Right lobe of liver (tissue), 4 donors: ENCODE measurements at regions not wholly inside any gene's neighbourhood (a gene's known extent, or its start where the extent isn't known, plus 50 kb on each side); places are given as distances from the start of the nearest gene placed in this dataset.

ENCODE experiments used
- CTCF ChIP-seq, 4 donors: fragments of 200-600 bp in 3 of 4; fragments of 450-650 bp in 1 of 4; IDR thresholded peaks; one replicate each; pipeline versions ENCODE4 v1.5.1 to v1.8.0; 2016 to 2022; ENCODE audit warnings: antibody characterized with exemption in 4 of 4, mild to moderate bottlenecking in 2 of 4
- POLR2A ChIP-seq: fragments of 450-650 bp; IDR thresholded peaks from one replicate; pipeline ENCODE4 v1.6.1; 2017; ENCODE audit warnings: antibody characterized with exemption, mild to moderate bottlenecking
- donor health status: DM: no; HTN: no; CAD: no.
- donor health status: DM: no; HTN: no; CAD: no.
- donor health status: DM: no; HTN: yes; CAD: no.

GRCh38 chr10:8975535-8975934 is 921.0 kb downstream of the GATA3 start:
- TF ChIP-seq POLR2A, result no peak
- TF ChIP-seq CTCF (IDR thresholded peaks at IDR 0.05), result no peak
